T-helper 1 cell treated with Interleukin-12 subunit alpha and Interleukin-12 subunit beta and Interleukin-4 antibody, amounts not matched to agents 30 μg/mL and 1 μg/mL, for 36 hours (primary cell): ENCODE measurements at regions not wholly inside any gene's neighbourhood (a gene's known extent, or its start where the extent isn't known, plus 50 kb on each side); places are given as distances from the start of the nearest gene placed in this dataset.

ENCODE experiments used
- H3K27ac Mint-ChIP-seq: one replicate; pipeline ENCODE4 v1.8.0; 2021; ENCODE audit warnings: mild to moderate bottlenecking, mixed read lengths
- H3K27me3 Mint-ChIP-seq: one replicate; pipeline ENCODE4 v1.8.0; 2021; ENCODE audit warnings: low read depth, mixed read lengths
- H3K36me3 Mint-ChIP-seq: one replicate; pipeline ENCODE4 v1.8.0; 2021; ENCODE audit warnings: low read depth, mixed read lengths
- H3K4me1 Mint-ChIP-seq: one replicate; pipeline ENCODE4 v1.8.0; 2021; ENCODE audit warnings: low read depth, mixed read lengths
- H3K4me3 Mint-ChIP-seq: one replicate; pipeline ENCODE4 v1.8.0; 2021; ENCODE audit warnings: mild to moderate bottlenecking, moderate library complexity, mixed read lengths
- H3K9me3 Mint-ChIP-seq: one replicate; pipeline ENCODE4 v1.8.0; 2021; ENCODE audit warnings: mixed read lengths

DNA sequence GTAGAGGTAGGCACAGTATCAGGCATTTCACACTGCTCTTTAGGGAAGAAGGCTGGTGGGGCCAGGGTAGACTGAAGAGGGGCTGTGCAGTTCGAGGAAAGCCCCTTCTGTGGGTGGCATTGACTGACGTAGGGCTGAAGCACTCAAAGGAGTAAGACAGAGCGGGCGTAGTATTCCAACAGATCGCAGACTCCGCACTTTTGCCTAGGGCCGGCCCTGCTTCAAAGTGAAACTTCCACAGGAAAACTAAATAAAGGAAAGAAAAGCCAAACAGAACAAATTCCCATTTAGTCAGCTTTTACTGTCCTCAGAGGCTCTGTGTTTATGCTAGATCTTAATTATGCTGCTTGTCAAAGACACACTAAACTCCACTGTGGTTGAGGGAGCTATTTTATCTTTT is 493.0 kb upstream of the WWC1 start:
- Mint-ChIP-seq H3K27ac (no peak overlapping the region), H3K27me3 (no peaks in the 10 kb centered on the region)

DNA sequence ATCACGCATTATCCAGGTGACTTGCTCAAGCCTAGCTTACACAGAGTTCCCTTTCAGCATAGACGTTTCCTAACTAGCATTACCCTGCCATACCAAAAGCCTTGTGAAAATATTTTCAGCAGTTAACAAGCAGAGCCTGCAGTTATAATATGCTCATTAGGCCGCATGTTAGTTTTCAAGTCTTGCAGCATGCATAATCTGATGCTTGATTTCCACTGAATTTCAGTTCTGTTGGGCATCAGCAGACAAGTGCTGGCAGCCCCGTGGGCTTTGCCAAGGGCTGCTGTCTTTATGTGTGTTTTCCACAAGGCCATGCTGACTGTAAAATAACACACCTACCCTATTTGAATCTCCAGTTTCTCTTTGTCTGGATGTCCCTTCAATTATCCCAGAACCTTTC is 491.0 kb upstream of the WWC1 start:
- H3K4me3 Mint-ChIP-seq, result no peak overlapping the region
- H3K4me1 Mint-ChIP-seq, result no peaks in the 10 kb centered on the region
- H3K36me3 Mint-ChIP-seq, result no peaks in the 10 kb centered on the region
- no peaks in the 10 kb centered on the region for H3K27me3 Mint-ChIP-seq
- no peaks in the 10 kb centered on the region for H3K9me3 Mint-ChIP-seq
- no peak overlapping the region for H3K27ac Mint-ChIP-seq

More for the DNA sequence above, 493.0 kb upstream of the WWC1 start:
- Mint-ChIP-seq H3K36me3 (no peaks in the 10 kb centered on the region), H3K4me1 (no peaks in the 10 kb centered on the region), H3K4me3 (no peak overlapping the region), H3K9me3 (no peaks in the 10 kb centered on the region)

- Mint-ChIP-seq H3K4me3 (no peak overlapping the region), H3K9me3 (no peaks in the 10 kb centered on the region), H3K27ac (no peak overlapping the region), H3K27me3 (no peaks in the 10 kb centered on the region), H3K4me1 (no peaks in the 10 kb centered on the region), H3K36me3 (no peaks in the 10 kb centered on the region)
These were observed 489.4 kb upstream of the WWC1 start for GRCh38 chr5:167801999-167802398.

DNA sequence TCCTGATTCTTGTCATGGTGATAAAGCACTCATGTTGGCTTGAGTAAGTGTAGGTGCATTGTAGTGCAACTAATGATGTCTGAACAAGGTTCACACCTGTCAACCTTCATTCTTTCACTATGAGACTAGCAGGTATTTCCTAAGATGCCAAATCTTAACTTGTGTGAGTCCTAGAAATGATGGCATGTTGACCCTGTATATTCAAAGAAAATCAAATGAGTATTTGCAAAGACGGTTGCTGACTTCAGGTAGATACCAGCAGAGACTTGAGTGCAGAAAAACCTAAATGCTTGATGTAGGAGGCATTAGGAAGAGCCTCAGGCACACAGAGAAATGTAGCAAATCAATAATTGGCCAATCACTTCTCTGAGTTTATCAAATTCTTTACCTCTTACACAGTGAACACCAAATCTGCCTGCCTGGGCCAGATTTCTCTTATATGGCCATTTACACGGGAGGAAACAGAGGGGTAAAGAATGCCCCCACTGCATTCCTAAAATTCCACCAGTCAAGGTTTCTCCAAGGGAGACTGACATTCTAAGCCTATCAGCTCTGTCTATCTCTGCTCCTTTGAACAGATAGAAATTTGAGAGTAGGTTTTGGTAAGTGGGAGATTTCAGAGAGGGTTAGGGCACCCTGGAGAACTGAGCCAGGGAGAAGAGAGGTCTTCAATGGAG is 488.6 kb upstream of the WWC1 start:
- no peaks in the 10 kb centered on the region for H3K27me3 Mint-ChIP-seq
- no peak overlapping the region for H3K4me3 Mint-ChIP-seq
- no peaks in the 10 kb centered on the region for H3K36me3 Mint-ChIP-seq
- no peak overlapping the region for H3K27ac Mint-ChIP-seq
- H3K9me3 Mint-ChIP-seq, result no peaks in the 10 kb centered on the region
- no peaks in the 10 kb centered on the region for H3K4me1 Mint-ChIP-seq

DNA sequence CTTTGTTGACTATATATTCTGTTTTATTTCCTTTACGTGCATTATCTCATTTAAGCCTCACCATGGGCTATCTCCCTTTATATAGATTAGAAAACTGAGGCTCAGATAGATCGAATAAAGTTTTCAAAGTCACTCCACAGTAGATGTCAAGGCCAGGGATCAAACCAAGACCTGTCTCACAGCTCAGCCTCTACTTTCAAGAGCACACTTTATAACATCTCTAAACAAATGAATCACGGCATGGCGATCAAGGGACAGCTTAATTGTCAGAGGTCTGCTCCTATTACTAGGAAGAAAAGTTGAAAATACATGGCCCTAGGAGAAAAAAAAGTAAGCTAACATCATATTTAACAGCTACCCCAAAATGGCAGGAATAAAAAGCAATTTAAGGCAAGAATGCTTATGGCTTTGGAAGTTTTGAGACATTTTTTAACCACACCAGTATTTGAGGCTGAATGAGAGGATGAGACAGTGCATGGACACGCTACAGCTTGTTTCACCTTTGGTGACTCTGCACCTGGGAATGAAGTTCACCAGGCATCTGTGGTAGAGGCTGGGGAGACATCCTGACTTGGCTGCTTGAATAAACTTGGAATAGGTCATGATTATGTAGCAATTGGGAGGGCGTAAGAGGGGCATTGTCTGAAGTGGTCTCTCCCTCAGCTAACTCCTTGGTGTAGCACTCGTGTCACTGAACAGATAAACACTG is 486.8 kb upstream of the WWC1 start:
- no peaks in the 10 kb centered on the region for H3K27me3 Mint-ChIP-seq
- no peaks in the 10 kb centered on the region for H3K4me1 Mint-ChIP-seq
- H3K9me3 Mint-ChIP-seq, result no peaks in the 10 kb centered on the region
- no peak overlapping the region for H3K27ac Mint-ChIP-seq
- H3K4me3 Mint-ChIP-seq, result no peak overlapping the region
- H3K36me3 Mint-ChIP-seq, result no peaks in the 10 kb centered on the region

DNA sequence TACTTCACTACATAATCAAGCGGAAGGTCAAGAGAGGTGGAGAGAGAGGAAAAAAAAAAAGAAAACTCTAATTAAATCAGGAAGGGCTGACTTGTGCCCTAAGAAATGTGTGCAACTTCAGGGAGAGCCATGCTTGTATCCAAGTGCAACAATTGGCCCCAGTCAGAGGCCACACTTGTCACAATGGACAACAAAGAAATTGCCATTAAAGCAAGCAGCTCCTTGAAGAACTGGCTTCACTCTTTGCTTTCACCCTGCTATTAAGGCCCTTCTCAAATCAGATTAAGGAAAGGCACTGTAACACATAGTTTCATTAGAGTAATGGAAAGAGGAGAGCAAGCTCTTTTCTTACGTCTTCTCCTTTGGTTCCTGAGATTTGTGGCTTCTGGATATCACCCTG is 480.9 kb upstream of the WWC1 start:
- H3K9me3 Mint-ChIP-seq, result no peaks in the 10 kb centered on the region
- H3K4me1 Mint-ChIP-seq, result no peaks in the 10 kb centered on the region
- no peaks in the 10 kb centered on the region for H3K27me3 Mint-ChIP-seq
- H3K4me3 Mint-ChIP-seq, result no peak overlapping the region
- H3K27ac Mint-ChIP-seq, result no peak overlapping the region
- no peaks in the 10 kb centered on the region for H3K36me3 Mint-ChIP-seq

DNA sequence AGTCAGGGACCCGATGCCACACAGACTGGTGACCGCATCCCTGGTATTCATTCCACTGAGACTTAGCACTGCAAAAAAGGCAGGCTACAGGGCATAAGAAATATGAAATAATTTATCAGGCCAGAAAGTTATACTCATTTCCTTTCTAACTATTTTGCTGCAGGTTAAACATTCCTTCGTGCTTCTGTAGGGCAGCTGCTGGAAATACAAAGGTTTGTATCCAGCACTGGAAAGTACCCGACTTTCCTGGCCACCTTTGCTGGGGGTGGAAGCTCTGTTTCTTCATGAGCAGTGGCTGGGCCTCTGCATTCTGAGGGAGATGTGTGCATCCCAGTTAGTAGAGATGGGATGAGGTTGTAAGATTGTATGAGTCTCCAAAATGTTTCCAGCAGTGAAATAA is 478.6 kb upstream of the WWC1 start:
- no peaks in the 10 kb centered on the region for H3K36me3 Mint-ChIP-seq
- H3K27ac Mint-ChIP-seq, result no peak overlapping the region
- no peaks in the 10 kb centered on the region for H3K27me3 Mint-ChIP-seq
- no peaks in the 10 kb centered on the region for H3K4me1 Mint-ChIP-seq
- no peaks in the 10 kb centered on the region for H3K9me3 Mint-ChIP-seq
- no peak overlapping the region for H3K4me3 Mint-ChIP-seq

DNA sequence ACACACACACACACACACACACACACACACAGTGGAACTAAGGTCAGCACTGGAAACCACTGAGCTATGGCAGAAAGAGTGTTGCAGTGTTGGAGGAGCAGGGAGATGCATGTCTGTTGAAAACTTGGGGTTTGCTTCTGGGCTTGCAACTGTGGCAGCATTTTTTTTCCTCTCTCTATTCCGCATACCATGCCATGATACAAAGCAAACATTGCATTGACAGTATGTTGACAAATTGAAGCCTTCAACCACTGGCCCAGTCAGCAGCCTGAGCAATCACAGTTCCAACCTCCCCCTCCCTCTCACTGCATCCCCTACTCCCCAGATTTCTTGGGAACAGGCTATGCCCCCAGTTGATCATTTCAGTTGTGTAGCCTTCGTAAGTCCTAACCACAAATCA is 478.1 kb upstream of the WWC1 start:
- Mint-ChIP-seq H3K4me3 (no peak overlapping the region), H3K36me3 (no peaks in the 10 kb centered on the region), H3K27me3 (no peaks in the 10 kb centered on the region), H3K4me1 (no peaks in the 10 kb centered on the region), H3K9me3 (no peaks in the 10 kb centered on the region), H3K27ac (no peak overlapping the region)

DNA sequence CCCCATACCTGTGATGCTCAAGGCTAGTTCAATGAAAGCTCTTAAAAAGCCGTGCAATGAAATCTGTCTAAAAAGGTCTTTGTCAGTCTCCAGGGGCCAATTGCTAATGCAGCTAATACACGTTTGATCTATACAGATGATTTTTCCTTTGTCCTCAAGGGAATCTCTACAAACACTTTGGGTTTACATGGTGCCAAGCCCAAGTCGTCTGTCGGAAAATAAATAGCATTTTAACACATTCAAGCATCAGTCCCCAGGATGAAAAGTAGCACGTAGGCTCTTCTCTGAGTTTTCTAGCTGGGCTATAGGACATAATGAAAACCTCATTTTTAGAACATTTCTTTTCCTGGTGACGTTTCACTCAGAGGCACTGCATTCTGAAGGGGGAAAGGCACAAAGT is 477.4 kb upstream of the WWC1 start:
- H3K4me1 Mint-ChIP-seq, result no peaks in the 10 kb centered on the region
- H3K36me3 Mint-ChIP-seq, result no peaks in the 10 kb centered on the region
- no peaks in the 10 kb centered on the region for H3K27me3 Mint-ChIP-seq
- H3K9me3 Mint-ChIP-seq, result no peaks in the 10 kb centered on the region
- no peak overlapping the region for H3K27ac Mint-ChIP-seq
- H3K4me3 Mint-ChIP-seq, result no peak overlapping the region

- Mint-ChIP-seq H3K4me1 (no peaks in the 10 kb centered on the region), H3K36me3 (no peaks in the 10 kb centered on the region), H3K4me3 (no peak overlapping the region), H3K27me3 (no peaks in the 10 kb centered on the region), H3K9me3 (no peaks in the 10 kb centered on the region), H3K27ac (no peak overlapping the region)
These were observed 476.6 kb upstream of the WWC1 start for GRCh38 chr5:167814828-167815227.

DNA sequence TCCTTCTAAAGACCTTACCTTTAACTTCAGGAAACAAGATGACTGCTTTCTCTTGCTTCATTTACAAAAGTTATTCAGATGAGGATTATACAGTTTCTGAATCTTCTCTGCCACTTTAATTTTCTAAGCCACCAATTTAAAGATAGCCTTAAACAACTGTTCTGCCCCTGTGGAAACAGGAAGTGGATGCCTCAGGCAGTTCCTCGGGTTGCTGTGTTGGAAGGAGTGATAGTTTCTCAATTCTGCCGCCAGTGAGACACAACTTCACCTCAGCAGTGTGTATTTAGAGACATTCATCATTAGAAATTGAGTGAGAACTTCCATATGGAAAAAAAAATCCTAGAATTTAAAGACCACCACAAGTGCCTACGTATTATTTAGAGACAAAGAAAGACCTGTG is 475.1 kb upstream of the WWC1 start:
- H3K27me3 Mint-ChIP-seq, result no peaks in the 10 kb centered on the region
- no peak overlapping the region for H3K27ac Mint-ChIP-seq
- no peak overlapping the region for H3K4me3 Mint-ChIP-seq
- H3K36me3 Mint-ChIP-seq, result no peaks in the 10 kb centered on the region
- no peaks in the 10 kb centered on the region for H3K9me3 Mint-ChIP-seq
- no peaks in the 10 kb centered on the region for H3K4me1 Mint-ChIP-seq

DNA sequence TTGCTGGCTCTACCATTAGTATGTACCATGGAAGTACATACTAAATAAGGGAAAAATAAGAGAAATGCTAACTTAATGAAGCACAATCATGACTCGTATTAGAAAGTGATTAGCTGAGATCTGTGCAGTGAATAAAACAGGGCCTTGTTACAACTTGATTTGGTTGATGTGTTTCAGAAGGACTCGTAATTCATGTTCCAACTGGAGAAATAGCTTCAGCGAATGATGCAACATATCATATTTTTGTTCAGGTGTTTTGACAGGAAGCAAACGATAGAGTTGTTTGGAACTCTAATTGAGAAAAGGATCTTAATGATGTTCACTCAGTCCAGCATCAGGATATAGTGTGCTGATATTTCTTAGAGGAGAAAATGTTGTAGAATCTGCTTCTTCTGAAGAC is 474.6 kb upstream of the WWC1 start:
- Mint-ChIP-seq H3K36me3 (no peaks in the 10 kb centered on the region), H3K27ac (no peak overlapping the region), H3K4me3 (no peak overlapping the region), H3K4me1 (no peaks in the 10 kb centered on the region), H3K27me3 (no peaks in the 10 kb centered on the region), H3K9me3 (no peaks in the 10 kb centered on the region)

GRCh38 chr5:167819406-167819805 is 472.0 kb upstream of the WWC1 start:
- Mint-ChIP-seq H3K9me3 (no peaks in the 10 kb centered on the region), H3K36me3 (no peaks in the 10 kb centered on the region), H3K27ac (no peak overlapping the region), H3K27me3 (no peaks in the 10 kb centered on the region), H3K4me3 (no peak overlapping the region), H3K4me1 (no peaks in the 10 kb centered on the region)

- H3K4me3 Mint-ChIP-seq, result no peak overlapping the region
These were observed 471.1 kb upstream of the WWC1 start for GRCh38 chr5:167820101-167820990.

GRCh38 chr5:167821151-167821550 is 470.3 kb upstream of the WWC1 start:
- Mint-ChIP-seq H3K36me3 (no peaks in the 10 kb centered on the region), H3K27ac (no peak overlapping the region), H3K4me1 (no peaks in the 10 kb centered on the region), H3K9me3 (no peaks in the 10 kb centered on the region), H3K27me3 (no peaks in the 10 kb centered on the region), H3K4me3 (no peak overlapping the region)

More at GRCh38 chr5:167820101-167820990, 471.1 kb upstream of the WWC1 start:
- no peaks in the 10 kb centered on the region for H3K27me3 Mint-ChIP-seq
- H3K27ac Mint-ChIP-seq, result no peak overlapping the region
- no peaks in the 10 kb centered on the region for H3K9me3 Mint-ChIP-seq
- H3K4me1 Mint-ChIP-seq, result no peaks in the 10 kb centered on the region
- H3K36me3 Mint-ChIP-seq, result no peaks in the 10 kb centered on the region
